SJSA1 (cell line): ENCODE measurements at regions not wholly inside any gene's neighbourhood (a gene's known extent, or its start where the extent isn't known, plus 50 kb on each side); places are given as distances from the start of the nearest gene placed in this dataset.
A peak's percentile ranks its signal among the peaks of the same experiment; 100 is the strongest.

Experiments
- DNase-seq, 2 experiments: peaks; one replicate each; pipeline ENCODE4 v3.0.0-alpha.2; 2015 to 2020; ENCODE audit warnings: low spot score in 2 of 2, low read depth in 1 of 2
- H3K27ac ChIP-seq: fragments of 250-450 bp; sonication (Bioruptor Pico); 2 replicates; pipeline ENCODE4 v1.5.1; 2020; ENCODE audit warnings: mild to moderate bottlenecking, moderate library complexity
- H3K27me3 ChIP-seq: fragments of 250-450 bp; sonication (Bioruptor Pico); replicated peaks from 2 replicates; pipeline ENCODE4 v1.5.1; 2020; ENCODE audit warnings: mild to moderate bottlenecking, moderate library complexity
- H3K36me3 ChIP-seq: fragments of 250-450 bp; sonication (Bioruptor Pico); 2 replicates; pipeline ENCODE4 v1.5.1; 2020; ENCODE audit warnings: mild to moderate bottlenecking
- H3K4me1 ChIP-seq: fragments of 250-450 bp; sonication (Bioruptor Pico); replicated peaks from 2 replicates; pipeline ENCODE4 v1.6.1; 2021; ENCODE audit warnings: mild to moderate bottlenecking
- H3K4me3 ChIP-seq: fragments of 250-450 bp; sonication (Bioruptor Pico); 2 replicates; pipeline ENCODE4 v1.5.1; 2020; ENCODE audit warnings: mild to moderate bottlenecking
- H3K9me3 ChIP-seq: fragments of 250-450 bp; sonication (Bioruptor Pico); replicated peaks from 2 replicates; pipeline ENCODE4 v1.5.1; 2020; ENCODE audit warnings: mild to moderate bottlenecking

DNA sequence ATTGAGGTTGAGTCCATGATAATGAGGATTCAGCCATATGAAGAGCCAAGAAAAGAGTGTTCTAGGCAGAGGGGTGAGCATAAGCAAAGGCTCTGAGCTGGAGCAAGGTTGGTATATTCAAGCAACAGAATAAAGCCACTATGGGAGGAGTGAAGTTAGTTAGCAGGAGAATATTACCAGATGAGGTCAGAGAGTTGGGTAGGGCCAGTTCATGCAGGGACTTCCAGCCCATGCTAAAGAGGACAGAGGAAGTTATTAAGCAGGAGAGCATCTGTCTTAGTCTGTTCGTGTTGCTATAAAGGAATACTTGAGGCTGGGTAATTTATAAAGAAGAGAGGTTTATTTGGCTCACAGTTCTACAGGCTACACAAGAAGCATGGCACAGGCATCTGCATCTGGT, 57.1 kb upstream of the ATG10 start:
- H3K4me1 ChIP-seq = no peaks in the 10 kb centered on the region
- no peaks in the 10 kb centered on the region for H3K36me3 ChIP-seq
- no peaks in the 10 kb centered on the region for H3K27me3 ChIP-seq
- H3K9me3 ChIP-seq = no peaks in the 10 kb centered on the region
- H3K27ac ChIP-seq = no peak overlapping the region
- no peak for DNase-seq
- H3K4me3 ChIP-seq = no peak overlapping the region

DNA sequence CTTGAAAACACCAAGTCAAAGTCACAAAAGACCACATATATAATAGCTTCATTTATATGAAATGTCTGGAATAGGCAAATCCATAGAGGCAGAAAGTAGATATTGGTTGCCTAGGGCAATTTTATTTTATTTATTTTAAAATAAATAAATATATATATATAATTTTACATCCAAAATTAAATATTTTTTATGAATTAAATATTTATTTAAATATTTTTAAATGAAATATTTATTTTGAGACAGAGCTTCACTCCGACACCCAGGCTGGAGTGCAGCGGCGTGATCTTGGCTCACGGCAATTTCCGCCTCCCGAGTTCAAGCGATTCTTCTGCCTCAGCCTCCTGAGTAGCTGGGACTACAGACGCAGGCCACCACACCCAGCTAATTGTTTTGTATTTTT, 58.9 kb upstream of the ATG10 start:
- H3K27ac ChIP-seq = no peak overlapping the region
- DNase-seq = no peak
- no peak overlapping the region for H3K4me3 ChIP-seq
- no peaks in the 10 kb centered on the region for H3K36me3 ChIP-seq
- no peaks in the 10 kb centered on the region for H3K4me1 ChIP-seq
- no peaks in the 10 kb centered on the region for H3K27me3 ChIP-seq
- H3K9me3 ChIP-seq = no peaks in the 10 kb centered on the region

DNA sequence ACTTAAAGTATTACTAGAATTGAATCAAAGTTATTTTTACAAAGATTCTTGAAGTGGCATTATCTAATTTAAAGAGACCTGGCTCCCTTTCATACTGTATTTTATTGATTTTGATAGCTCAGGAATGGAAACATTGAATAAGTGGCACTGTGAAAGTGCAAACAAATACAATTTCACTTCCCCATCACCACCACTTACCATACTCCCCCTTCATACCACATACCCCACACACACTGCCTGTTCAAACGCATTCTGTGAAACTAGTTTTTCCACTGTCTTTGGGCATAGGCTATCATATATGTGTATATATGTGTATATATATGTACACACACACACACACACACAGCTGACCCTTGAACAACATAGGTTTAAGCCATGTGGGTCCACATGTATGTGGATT, 62.1 kb upstream of the ATG10 start:
- Histone ChIP-seq H3K9me3 (no peaks in the 10 kb centered on the region), H3K27ac (no peak overlapping the region)

DNA sequence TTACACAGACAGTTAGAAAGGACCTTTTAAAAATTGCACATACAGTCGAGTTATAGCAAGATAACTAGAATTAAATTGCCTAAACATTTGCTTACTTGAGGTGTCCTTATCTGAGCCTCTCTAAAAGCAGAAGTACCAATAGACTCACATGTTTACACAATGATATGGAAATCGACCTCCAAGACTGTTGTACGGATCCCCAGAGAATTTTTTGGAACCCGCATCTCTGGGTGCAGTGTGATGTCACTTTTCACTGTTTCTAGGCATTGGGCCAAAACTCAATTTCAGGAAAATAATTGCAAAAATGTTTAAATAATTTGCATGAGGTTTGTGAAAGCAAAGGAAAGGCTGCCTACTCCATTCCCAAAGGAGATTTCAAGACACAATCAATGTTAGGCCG, 63.1 kb upstream of the ATG10 start:
- H3K4me3 ChIP-seq = no peak overlapping the region
- H3K36me3 ChIP-seq = no peaks in the 10 kb centered on the region
- DNase-seq = no peak
- H3K27me3 ChIP-seq = no peaks in the 10 kb centered on the region
- H3K4me1 ChIP-seq = no peaks in the 10 kb centered on the region
- no peak overlapping the region for H3K27ac ChIP-seq
- H3K9me3 ChIP-seq = no peaks in the 10 kb centered on the region

More for the DNA sequence above, 62.1 kb upstream of the ATG10 start:
- no peak for DNase-seq
- Histone ChIP-seq H3K36me3 (no peaks in the 10 kb centered on the region), H3K27me3 (no peaks in the 10 kb centered on the region), H3K4me3 (no peak overlapping the region), H3K4me1 (no peaks in the 10 kb centered on the region)

DNA sequence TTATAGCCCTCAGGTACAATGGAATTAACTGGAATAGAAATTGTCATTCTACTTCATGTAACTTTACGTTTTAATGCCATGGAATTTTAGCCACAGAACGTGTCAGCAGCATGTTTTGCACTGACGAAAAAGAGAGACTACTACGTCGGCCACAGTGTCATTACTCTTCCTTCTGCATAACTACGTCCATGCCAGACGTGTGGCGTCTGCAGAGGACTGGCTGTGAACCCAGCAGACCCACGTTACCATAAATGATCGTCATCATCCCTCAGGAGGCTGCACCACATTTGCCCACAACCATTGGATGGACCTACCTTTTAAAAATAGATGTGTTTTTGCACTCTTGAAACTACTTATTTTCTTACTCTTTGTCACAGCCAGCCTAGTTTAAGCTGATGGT, 63.8 kb upstream of the ATG10 start:
- H3K27me3 ChIP-seq = no peaks in the 10 kb centered on the region

DNA sequence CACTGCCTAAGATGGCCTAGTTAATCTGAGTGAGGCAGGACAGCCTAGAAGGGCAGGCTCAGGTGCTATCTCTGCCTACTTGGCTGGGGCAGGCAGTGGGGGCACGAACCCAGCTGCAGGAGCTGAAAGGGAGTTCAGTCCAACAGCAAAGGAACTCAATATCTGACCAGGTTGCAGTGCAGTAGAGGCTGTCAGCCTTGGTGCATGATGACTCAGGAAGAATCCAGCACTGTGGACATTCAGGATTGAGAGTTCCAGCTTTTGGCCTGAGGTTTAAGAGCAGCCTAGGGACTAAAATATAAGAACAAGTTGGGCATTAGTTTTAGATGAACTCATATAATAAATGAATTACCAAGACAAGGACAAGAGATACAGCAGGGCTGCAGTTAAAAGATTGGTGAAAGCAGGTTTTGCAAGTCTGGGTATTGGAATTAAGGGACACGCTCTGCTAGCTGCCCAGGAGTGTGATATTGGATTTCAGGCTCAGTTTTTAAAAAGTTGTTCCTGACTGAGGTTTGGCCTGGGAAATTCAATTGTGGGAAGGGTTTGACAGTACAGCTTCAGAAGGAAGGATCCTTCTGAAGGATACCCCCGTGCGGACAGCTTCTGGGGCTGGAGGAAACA, 64.7 kb upstream of the ATG10 start:
- Histone ChIP-seq H3K9me3 (no peaks in the 10 kb centered on the region), H3K27me3 (no peaks in the 10 kb centered on the region), H3K4me1 (no peaks in the 10 kb centered on the region), H3K4me3 (no peak overlapping the region), H3K27ac (no peak overlapping the region), H3K36me3 (no peaks in the 10 kb centered on the region)
- no peak for DNase-seq

More for the DNA sequence above, 63.8 kb upstream of the ATG10 start:
- no peaks in the 10 kb centered on the region for H3K4me1 ChIP-seq
- H3K27ac ChIP-seq = no peak overlapping the region
- H3K36me3 ChIP-seq = no peaks in the 10 kb centered on the region
- DNase-seq = no peak
- H3K4me3 ChIP-seq = no peak overlapping the region
- H3K9me3 ChIP-seq = no peaks in the 10 kb centered on the region

DNA sequence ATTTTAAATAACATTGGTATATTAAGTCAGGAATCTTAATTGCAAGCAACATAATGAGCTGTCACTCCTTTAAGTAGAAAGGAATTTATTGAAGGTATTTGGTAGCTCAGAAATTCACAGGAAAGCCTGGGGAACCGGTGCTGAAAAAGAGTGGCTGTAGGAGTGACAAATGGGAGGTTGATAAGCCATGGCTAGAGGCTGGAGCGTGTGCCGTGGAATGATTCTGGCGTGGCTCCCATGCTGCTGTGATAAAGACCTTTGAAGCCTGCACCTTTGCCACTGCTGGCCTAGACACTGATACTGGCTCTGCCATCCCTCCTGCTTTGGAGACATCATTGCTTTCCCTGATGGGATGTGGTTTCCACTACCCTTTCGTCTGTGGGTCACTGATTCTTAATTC, 65.7 kb upstream of the ATG10 start:
- DNase-seq = no peak
- H3K4me1 ChIP-seq = no peaks in the 10 kb centered on the region
- no peak overlapping the region for H3K27ac ChIP-seq
- no peaks in the 10 kb centered on the region for H3K36me3 ChIP-seq
- no peaks in the 10 kb centered on the region for H3K27me3 ChIP-seq
- no peak overlapping the region for H3K4me3 ChIP-seq
- no peaks in the 10 kb centered on the region for H3K9me3 ChIP-seq

DNA sequence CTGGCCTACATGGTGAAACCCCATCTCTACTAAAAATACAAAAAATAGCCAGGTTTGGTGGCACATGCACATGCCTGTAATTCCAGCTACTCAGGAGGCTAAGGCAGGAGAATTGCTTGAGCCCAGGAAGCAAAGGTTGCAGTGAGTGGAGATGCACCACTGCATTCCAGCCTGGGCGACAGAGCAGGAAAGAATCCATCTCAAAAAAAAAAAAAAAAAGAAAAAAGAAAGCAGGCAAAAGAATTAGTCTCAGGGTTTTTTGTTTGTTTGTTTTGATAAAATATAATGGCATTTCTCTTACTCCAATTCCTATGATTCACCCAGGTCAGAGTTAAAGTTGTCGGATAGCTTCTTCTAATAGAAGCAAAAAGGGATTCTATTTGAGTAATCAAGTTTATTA, 67.0 kb upstream of the ATG10 start:
- no peak overlapping the region for H3K4me3 ChIP-seq
- no peaks in the 10 kb centered on the region for H3K4me1 ChIP-seq
- H3K36me3 ChIP-seq = no peaks in the 10 kb centered on the region
- H3K9me3 ChIP-seq = no peaks in the 10 kb centered on the region
- DNase-seq = peak in 1 of 2 experiments; percentile 1
- H3K27me3 ChIP-seq = no peaks in the 10 kb centered on the region
- H3K27ac ChIP-seq = no peak overlapping the region

DNA sequence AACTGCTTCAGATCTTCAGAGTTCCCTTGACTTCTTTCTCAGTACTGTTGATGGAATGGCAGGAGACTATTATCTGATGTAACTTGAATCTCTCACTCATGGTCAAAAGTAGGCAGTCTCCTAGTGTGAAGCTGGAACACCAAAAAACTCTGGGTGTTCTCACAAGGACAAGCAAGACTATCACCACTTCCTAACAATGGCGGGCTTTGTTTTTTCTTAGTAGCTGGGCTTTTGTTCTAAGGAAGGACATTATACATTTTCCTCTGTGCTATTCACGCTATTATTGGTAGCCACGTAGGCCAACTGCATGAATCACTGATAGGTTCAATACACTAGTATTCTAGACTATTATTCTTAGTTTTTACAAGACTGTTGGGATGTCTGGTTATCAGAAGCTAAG, 67.7 kb upstream of the ATG10 start:
- no peaks in the 10 kb centered on the region for H3K4me1 ChIP-seq
- no peaks in the 10 kb centered on the region for H3K27me3 ChIP-seq
- H3K36me3 ChIP-seq = no peaks in the 10 kb centered on the region
- no peak overlapping the region for H3K4me3 ChIP-seq
- no peaks in the 10 kb centered on the region for H3K9me3 ChIP-seq
- H3K27ac ChIP-seq = no peak overlapping the region
- DNase-seq = no peak

DNA sequence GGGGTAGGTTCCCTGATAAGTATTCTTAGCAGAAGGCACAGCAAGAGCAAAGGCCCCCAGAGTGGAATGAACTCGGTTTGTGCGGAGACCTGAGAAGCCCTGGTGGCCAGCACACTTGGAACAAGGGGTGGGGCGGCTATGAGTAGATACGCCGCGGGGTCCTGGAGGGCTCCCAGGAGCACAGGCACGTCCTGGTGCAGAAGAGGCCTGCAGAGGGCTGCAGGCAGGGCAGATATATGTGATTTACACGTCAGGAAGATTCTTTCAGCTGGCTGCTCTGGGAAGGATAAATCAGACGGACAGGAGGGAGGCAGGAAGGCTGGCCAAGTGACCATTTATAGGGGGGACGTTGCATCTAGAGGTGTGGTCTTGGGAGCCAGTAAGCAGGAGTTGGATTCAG, 70.2 kb upstream of the ATG10 start:
- no peak for DNase-seq
- no peak overlapping the region for H3K27ac ChIP-seq

DNA sequence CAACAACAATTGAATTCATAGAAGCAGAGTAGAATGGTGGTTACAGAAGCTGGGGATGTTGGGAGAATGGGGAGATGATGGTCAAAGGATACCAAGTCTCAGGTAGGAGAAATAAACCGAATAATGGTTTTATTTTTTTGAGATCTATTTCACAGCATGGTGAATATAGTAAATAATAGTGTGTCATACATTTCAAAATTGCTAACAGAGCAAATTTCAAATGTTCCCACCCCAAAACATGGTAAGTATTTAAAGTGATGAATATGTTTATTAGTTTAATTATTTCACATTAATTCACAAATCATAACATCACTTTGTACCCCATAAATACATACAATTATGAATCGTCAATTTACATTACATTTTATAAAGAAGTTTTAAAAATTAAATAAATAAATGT, 72.7 kb upstream of the ATG10 start:
- Histone ChIP-seq H3K4me1 (no peaks in the 10 kb centered on the region), H3K9me3 (no peaks in the 10 kb centered on the region), H3K27ac (no peak overlapping the region), H3K4me3 (no peak overlapping the region), H3K27me3 (no peaks in the 10 kb centered on the region), H3K36me3 (no peaks in the 10 kb centered on the region)
- DNase-seq = no peak

More for the DNA sequence above, 70.2 kb upstream of the ATG10 start:
- no peaks in the 10 kb centered on the region for H3K36me3 ChIP-seq
- no peaks in the 10 kb centered on the region for H3K9me3 ChIP-seq
- H3K4me1 ChIP-seq = no peaks in the 10 kb centered on the region
- no peaks in the 10 kb centered on the region for H3K27me3 ChIP-seq
- H3K4me3 ChIP-seq = no peak overlapping the region

DNA sequence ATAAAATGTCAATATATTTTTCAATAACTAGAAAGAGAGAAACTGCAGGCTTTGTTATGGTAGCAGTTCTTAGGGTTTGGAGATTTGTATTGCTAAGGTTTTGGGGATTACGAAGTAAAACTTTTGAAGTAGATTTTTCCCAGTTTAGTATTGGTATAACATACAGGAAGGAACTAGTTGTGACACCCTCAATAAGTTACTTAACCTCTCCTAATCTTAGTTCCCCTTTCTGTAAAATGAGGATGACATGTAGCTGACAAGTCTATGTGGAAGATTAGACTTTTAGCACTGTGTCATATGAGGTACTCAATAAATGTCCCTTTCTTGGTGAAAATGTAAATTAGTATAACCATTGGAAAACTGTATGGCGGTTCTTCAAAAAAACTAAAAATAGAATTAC, 73.4 kb upstream of the ATG10 start:
- H3K4me3 ChIP-seq = no peak overlapping the region
- H3K9me3 ChIP-seq = no peaks in the 10 kb centered on the region
- no peaks in the 10 kb centered on the region for H3K36me3 ChIP-seq
- H3K4me1 ChIP-seq = no peaks in the 10 kb centered on the region
- no peak overlapping the region for H3K27ac ChIP-seq
- no peak for DNase-seq
- no peaks in the 10 kb centered on the region for H3K27me3 ChIP-seq

DNA sequence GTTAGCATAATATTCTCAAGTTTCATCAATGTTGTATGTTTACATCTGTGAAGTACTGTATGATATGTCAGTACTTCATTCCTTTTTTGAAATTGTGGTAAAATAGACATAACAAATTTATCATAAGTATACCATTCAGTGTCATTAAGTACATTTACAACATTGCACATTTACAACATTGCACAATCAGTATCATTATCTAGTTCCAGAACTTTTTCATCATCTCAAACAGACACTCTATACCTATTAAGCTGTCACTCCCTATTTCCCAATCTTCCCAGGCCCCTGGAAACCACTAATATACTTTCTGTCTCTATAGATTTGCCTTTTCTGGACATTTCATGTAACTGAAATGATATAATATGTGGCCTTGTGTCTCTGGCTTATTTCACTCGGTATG, 75.1 kb upstream of the ATG10 start:
- no peak for DNase-seq
- H3K9me3 ChIP-seq = no peaks in the 10 kb centered on the region

DNA sequence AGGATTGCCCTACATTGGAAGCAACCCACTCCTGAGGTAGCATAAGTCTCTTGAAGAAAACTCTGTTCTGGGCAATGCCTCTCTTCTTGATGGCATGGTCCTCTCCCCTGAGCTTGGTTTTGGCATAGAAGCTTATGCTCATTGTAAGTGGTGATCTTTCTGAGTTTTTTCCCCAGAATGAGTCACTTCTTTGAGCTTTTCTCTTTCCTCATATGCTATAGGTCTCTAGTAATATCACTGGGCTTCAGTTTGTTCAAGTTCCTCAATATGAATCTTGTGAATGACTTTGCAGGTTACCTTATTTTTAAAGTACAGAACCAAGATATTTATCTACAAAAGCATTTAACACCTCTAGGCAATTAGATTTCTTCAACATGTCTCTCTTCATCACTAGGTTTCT, 76.5 kb upstream of the ATG10 start:
- Histone ChIP-seq H3K27me3 (no peaks in the 10 kb centered on the region), H3K4me3 (no peak overlapping the region), H3K9me3 (no peaks in the 10 kb centered on the region), H3K36me3 (no peaks in the 10 kb centered on the region), H3K27ac (no peak overlapping the region), H3K4me1 (no peaks in the 10 kb centered on the region)
- DNase-seq = no peak

More for the DNA sequence above, 75.1 kb upstream of the ATG10 start:
- H3K36me3 ChIP-seq = no peaks in the 10 kb centered on the region
- no peak overlapping the region for H3K4me3 ChIP-seq
- H3K4me1 ChIP-seq = no peaks in the 10 kb centered on the region
- no peaks in the 10 kb centered on the region for H3K27me3 ChIP-seq
- no peak overlapping the region for H3K27ac ChIP-seq

DNA sequence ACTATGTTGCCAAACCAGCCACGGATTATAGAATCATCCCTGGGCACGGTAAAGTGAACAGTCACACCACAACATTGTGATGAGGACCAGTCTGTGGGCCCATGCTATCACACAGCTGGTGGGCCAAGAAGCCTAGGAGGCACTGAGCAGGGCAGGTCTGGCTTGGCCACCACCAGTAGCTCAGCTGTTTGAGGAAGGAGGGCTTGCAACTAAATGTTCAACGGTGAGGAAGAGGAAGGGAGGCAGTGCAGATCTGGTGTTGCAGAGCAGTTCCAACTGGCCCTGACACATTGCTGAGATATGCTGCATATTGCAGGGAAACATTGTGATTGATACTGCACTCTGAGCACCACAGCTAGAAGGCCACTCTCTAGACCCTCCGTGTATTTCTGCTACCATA, 77.9 kb upstream of the ATG10 start:
- H3K27me3 ChIP-seq = no peaks in the 10 kb centered on the region
- no peaks in the 10 kb centered on the region for H3K36me3 ChIP-seq
- no peak overlapping the region for H3K27ac ChIP-seq
- H3K4me1 ChIP-seq = no peaks in the 10 kb centered on the region
- no peaks in the 10 kb centered on the region for H3K9me3 ChIP-seq
- no peak for DNase-seq
- no peak overlapping the region for H3K4me3 ChIP-seq
